GM18870 (cell line): ENCODE measurements at regions not wholly inside any gene's neighbourhood (a gene's known extent, or its start where the extent isn't known, plus 50 kb on each side); places are given as distances from the start of the nearest gene placed in this dataset.

Experiments used
- ATAC-seq: cut with Tn5 transposase; IDR thresholded peaks from one replicate; pipeline ENCODE4 v1.9.1; 2021; ENCODE audit warnings: moderate library complexity; ENCODE audit not compliant: unreplicated experiment

- no peak for ATAC-seq
Observed at GRCh38 chr7:41147606-41148485, 555.0 kb downstream of the INHBA start.

GRCh38 chr7:41146429-41146828 is 556.5 kb downstream of the INHBA start:
- ATAC-seq, result no peak

- ATAC-seq, result no peak
Observed at GRCh38 chr7:41145656-41146055, 557.2 kb downstream of the INHBA start.

- ATAC-seq, result no peak
Observed at GRCh38 chr7:41142904-41143473, 559.9 kb downstream of the INHBA start.

GRCh38 chr7:41139789-41140188 is 563.1 kb downstream of the INHBA start:
- ATAC-seq, result no peak

GRCh38 chr7:41136551-41136950 is 566.3 kb downstream of the INHBA start:
- ATAC-seq, result no peak

- no peak for ATAC-seq
Observed at GRCh38 chr7:41135511-41135910, 567.4 kb downstream of the INHBA start.

- peak; percentile 97 for ATAC-seq
Observed at GRCh38 chr7:41134300-41135255, 568.3 kb downstream of the INHBA start.

GRCh38 chr7:41133690-41134299 is 569.1 kb downstream of the INHBA start:
- no peak for ATAC-seq

- ATAC-seq, result no peak
Observed at GRCh38 chr7:41131956-41132355, 570.9 kb downstream of the INHBA start.

GRCh38 chr7:41130561-41131236 is 572.2 kb downstream of the INHBA start:
- no peak for ATAC-seq

- no peak for ATAC-seq
Observed at GRCh38 chr7:41130086-41130485, 572.8 kb downstream of the INHBA start.

GRCh38 chr7:41125343-41125742 is 577.5 kb downstream of the INHBA start:
- ATAC-seq, result no peak

GRCh38 chr7:41122256-41122987 is 580.5 kb downstream of the INHBA start:
- ATAC-seq, result no peak

GRCh38 chr7:41121228-41121627 is 581.7 kb downstream of the INHBA start:
- ATAC-seq, result no peak

GRCh38 chr7:41118486-41118885 is 584.4 kb downstream of the INHBA start:
- ATAC-seq, result no peak

GRCh38 chr7:41117431-41117830 is 585.5 kb downstream of the INHBA start:
- no peak for ATAC-seq

- no peak for ATAC-seq
Observed at GRCh38 chr7:41116817-41117216, 586.1 kb downstream of the INHBA start.

GRCh38 chr7:41116337-41116736 is 586.6 kb downstream of the INHBA start:
- ATAC-seq, result no peak

- no peak for ATAC-seq
Observed at GRCh38 chr7:41114691-41115090, 588.2 kb downstream of the INHBA start.
